ENCODE measurements at regions not wholly inside any gene's neighbourhood (a gene's known extent, or its start where the extent isn't known, plus 50 kb on each side); places are given as distances from the start of the nearest gene placed in this dataset.

DNA sequence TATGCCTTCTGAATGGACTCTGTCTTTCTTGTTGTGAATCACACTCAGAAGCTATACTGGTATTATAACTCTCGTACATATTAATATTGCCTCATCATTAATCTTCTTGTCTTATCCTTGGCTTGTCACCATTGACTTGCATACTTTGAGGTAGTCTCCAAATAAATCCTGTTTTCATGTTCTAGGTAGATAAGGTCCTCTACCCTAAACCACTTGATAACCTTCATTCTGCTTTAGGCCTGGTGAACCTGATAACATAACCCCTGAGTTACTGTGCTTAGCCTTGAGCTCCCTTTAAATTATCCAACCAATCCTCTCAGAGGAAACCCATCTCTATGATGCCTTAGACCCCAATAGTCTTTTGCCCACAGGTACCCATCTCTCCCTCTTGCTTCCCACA is 1162.3 kb downstream of the SLITRK1 start:
- no peak overlapping the region for H3K4me3 ChIP-seq (IDR thresholded peaks at IDR 0.05; ENCODE audit: insufficient read depth, low read depth, low read length)
- no peaks in the 10 kb centered on the region for H3K36me3 ChIP-seq (ENCODE audit: insufficient read depth)
- H3K9ac ChIP-seq, result no peak overlapping the region
- no peak overlapping the region for H3K4me2 ChIP-seq
- TF ChIP-seq, protein P1, sequence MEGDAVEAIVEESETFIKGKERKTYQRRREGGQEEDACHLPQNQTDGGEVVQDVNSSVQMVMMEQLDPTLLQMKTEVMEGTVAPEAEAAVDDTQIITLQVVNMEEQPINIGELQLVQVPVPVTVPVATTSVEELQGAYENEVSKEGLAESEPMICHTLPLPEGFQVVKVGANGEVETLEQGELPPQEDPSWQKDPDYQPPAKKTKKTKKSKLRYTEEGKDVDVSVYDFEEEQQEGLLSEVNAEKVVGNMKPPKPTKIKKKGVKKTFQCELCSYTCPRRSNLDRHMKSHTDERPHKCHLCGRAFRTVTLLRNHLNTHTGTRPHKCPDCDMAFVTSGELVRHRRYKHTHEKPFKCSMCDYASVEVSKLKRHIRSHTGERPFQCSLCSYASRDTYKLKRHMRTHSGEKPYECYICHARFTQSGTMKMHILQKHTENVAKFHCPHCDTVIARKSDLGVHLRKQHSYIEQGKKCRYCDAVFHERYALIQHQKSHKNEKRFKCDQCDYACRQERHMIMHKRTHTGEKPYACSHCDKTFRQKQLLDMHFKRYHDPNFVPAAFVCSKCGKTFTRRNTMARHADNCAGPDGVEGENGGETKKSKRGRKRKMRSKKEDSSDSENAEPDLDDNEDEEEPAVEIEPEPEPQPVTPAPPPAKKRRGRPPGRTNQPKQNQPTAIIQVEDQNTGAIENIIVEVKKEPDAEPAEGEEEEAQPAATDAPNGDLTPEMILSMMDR (conservative IDR thresholded peaks at IDR 0.05; ENCODE audit: low read depth, low read length), result no peak
- H3K79me2 ChIP-seq (ENCODE audit: insufficient read depth, low read depth), result no peaks in the 10 kb centered on the region
- H2AFZ ChIP-seq (ENCODE audit: low read depth), result no peak overlapping the region
- no peaks in the 10 kb centered on the region for H3K27me3 ChIP-seq (ENCODE audit: insufficient read depth, low read depth)
- H4K20me1 ChIP-seq (ENCODE audit: insufficient read depth), result no peaks in the 10 kb centered on the region
- H3K4me1 ChIP-seq (ENCODE audit: low read depth, poor library complexity, severe bottlenecking), result peaks cover 20% of the 10 kb centered on the region
- H3K27ac ChIP-seq, result no peak overlapping the region

DNA sequence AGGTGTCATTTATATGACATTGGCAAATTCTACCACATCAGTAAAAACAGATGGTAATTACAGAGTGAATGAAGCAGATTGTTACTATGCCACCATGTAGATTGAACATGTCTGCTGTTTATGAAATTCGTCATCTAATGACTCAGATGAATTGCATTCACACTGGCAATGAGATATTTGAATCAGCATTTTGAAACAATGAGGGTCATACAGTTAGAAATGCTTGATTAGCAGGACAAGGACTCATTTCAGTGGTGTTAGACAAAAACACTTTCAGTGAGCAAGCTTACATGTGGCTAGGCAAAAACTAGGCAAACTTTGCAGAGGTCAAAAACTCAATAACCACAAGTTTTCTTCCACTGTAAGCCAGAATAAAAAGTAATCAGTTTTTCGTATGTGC is 1165.0 kb downstream of the SLITRK1 start:
- Histone ChIP-seq H3K27me3 (ENCODE audit: insufficient read depth, low read depth) (no peaks in the 10 kb centered on the region), H3K27ac (peak overlapping the region; percentile 58), H3K4me2 (peak overlapping the region; percentile 36), H4K20me1 (ENCODE audit: insufficient read depth) (no peaks in the 10 kb centered on the region), H3K79me2 (ENCODE audit: insufficient read depth, low read depth) (no peaks in the 10 kb centered on the region), H3K4me1 (ENCODE audit: low read depth, poor library complexity, severe bottlenecking) (peaks cover 20% of the 10 kb centered on the region), H3K4me3 (IDR thresholded peaks at IDR 0.05; ENCODE audit: insufficient read depth, low read depth, low read length) (no peak overlapping the region), H3K36me3 (ENCODE audit: insufficient read depth) (no peaks in the 10 kb centered on the region), H2AFZ (ENCODE audit: low read depth) (peak overlapping the region; percentile 22; the same call in 1 of the 2 replicates), H3K9ac (no peak overlapping the region)
- TF ChIP-seq, protein P1 (conservative IDR thresholded peaks at IDR 0.05; ENCODE audit: low read depth, low read length), result no peak

DNA sequence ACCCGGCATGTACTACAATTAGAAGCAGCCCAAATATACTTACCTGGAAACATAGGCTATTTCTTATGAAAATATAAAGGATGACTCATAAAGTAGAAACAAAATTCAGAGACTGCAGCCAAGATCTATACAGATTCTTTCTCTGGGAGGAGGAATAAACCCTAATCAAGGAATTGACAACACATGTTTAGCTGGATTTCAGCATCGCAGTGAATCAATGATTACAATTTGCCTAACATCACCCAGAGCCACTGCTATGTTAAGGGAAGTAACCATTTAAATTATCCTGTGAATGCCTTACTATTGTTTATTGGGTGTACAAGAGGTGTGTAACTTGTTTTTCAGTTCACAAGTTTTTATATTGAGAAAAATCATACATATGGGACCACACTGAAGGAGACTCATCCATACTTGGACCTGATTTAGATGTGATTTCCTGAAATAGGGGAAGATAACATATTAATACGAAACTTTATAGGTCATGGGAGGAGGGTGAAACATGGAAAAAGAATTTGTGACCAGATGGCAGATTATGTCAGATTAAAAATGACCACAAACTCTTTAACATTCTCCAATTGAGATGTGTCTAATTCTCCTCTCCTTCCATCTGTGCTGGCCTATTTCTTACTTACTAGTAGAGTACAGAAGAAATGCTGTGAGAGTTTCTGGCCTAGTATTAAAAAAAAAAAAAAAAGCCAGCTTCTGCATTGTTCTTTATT is 1168.4 kb downstream of the SLITRK1 start:
- Histone ChIP-seq H3K4me1 (ENCODE audit: low read depth, poor library complexity, severe bottlenecking) (peaks cover 20% of the 10 kb centered on the region), H3K4me3 (IDR thresholded peaks at IDR 0.05; ENCODE audit: insufficient read depth, low read depth, low read length) (no peak overlapping the region), H3K4me2 (no peak overlapping the region), H3K36me3 (ENCODE audit: insufficient read depth) (no peaks in the 10 kb centered on the region), H3K27me3 (ENCODE audit: insufficient read depth, low read depth) (no peaks in the 10 kb centered on the region), H3K9ac (no peak overlapping the region), H2AFZ (ENCODE audit: low read depth) (no peak overlapping the region), H3K27ac (no peak overlapping the region), H3K79me2 (ENCODE audit: insufficient read depth, low read depth) (no peaks in the 10 kb centered on the region), H4K20me1 (ENCODE audit: insufficient read depth) (no peaks in the 10 kb centered on the region)
- TF ChIP-seq, protein P1 (conservative IDR thresholded peaks at IDR 0.05; ENCODE audit: low read depth, low read length), result no peak

DNA sequence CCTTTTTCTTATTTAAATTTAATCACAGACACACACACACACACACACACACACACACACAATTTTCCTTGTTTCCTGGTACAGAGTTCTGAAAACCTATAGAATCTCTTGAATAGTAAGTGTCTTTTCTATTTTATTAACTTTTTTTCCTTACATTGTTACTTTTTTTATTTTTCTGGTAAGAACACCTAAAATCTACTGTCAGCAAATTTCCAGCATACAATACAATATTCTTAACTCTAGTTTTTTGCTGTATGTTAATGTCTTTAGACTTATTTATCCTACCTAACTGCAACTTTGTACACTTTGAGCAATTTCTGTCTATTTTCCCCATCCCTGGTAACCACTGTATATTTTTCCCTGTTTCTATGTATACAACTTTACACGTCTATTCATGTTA is 1179.8 kb downstream of the SLITRK1 start:
- TF ChIP-seq, protein P1 (conservative IDR thresholded peaks at IDR 0.05; ENCODE audit: low read depth, low read length), result no peak
- H4K20me1 ChIP-seq (ENCODE audit: insufficient read depth), result no peaks in the 10 kb centered on the region
- H3K79me2 ChIP-seq (ENCODE audit: insufficient read depth, low read depth), result no peaks in the 10 kb centered on the region
- H3K27me3 ChIP-seq (ENCODE audit: insufficient read depth, low read depth), result no peaks in the 10 kb centered on the region
- H3K4me1 ChIP-seq (ENCODE audit: low read depth, poor library complexity, severe bottlenecking), result no peaks in the 10 kb centered on the region
- no peak overlapping the region for H3K9ac ChIP-seq
- no peaks in the 10 kb centered on the region for H3K36me3 ChIP-seq (ENCODE audit: insufficient read depth)
- H3K27ac ChIP-seq, result no peak overlapping the region
- no peak overlapping the region for H2AFZ ChIP-seq (ENCODE audit: low read depth)
- no peak overlapping the region for H3K4me3 ChIP-seq (IDR thresholded peaks at IDR 0.05; ENCODE audit: insufficient read depth, low read depth, low read length)
- no peak overlapping the region for H3K4me2 ChIP-seq

All from KMS-11 (cell line).